GM23248 (cell line): ENCODE measurements at regions not wholly inside any gene's neighbourhood (a gene's known extent, or its start where the extent isn't known, plus 50 kb on each side); places are given as distances from the start of the nearest gene placed in this dataset.

Experiments used
- EZH2 ChIP-seq: fragments of 200-600 bp; sonication (generic); IDR thresholded peaks from 2 replicates; pipeline ENCODE4 v1.6.1; 2018; ENCODE audit warnings: antibody characterized with exemption, mild to moderate bottlenecking; ENCODE audit not compliant: insufficient read depth, poor library complexity, severe bottlenecking
- EZH2phosphoT487 ChIP-seq: fragments of 200-600 bp; sonication (generic); IDR thresholded peaks from 2 replicates; pipeline ENCODE4 v1.6.1; 2018; ENCODE audit warnings: antibody characterized with exemption, moderate library complexity, mild to moderate bottlenecking, low read depth; ENCODE audit not compliant: insufficient read depth

GRCh38 chr9:135201711-135202110 lies 114.2 kb downstream of the OLFM1 start:
- TF ChIP-seq EZH2 (no peak), EZH2phosphoT487 (no peak)
